H1 (cell line): ENCODE measurements at regions not wholly inside any gene's neighbourhood (a gene's known extent, or its start where the extent isn't known, plus 50 kb on each side); places are given as distances from the start of the nearest gene placed in this dataset.

ENCODE experiments used
- EGR1 ChIP-seq: IDR thresholded peaks from 2 replicates; pipeline ENCODE4 v1.6.1; 2011; ENCODE audit warnings: low read depth, low read length, borderline replicate concordance
- GTF2F1 ChIP-seq: IDR thresholded peaks from 2 replicates; pipeline ENCODE4 v1.6.1; 2012; ENCODE audit warnings: low read depth, low read length, improper control_type of control experiment, borderline replicate concordance
- POLR2AphosphoS5 ChIP-seq: IDR thresholded peaks from 2 replicates; pipeline ENCODE4 v1.6.1; 2011; ENCODE audit warnings: low read depth, low read length
- SIRT6 ChIP-seq: IDR thresholded peaks from one replicate; pipeline ENCODE4 v1.7.1; 2012; ENCODE audit warnings: low read length, inconsistent platforms
- SP2 ChIP-seq: IDR thresholded peaks from 2 replicates; pipeline ENCODE4 v1.6.1; 2012; ENCODE audit warnings: mild to moderate bottlenecking, low read length, inconsistent platforms
- YY1 ChIP-seq: IDR thresholded peaks from 2 replicates; pipeline ENCODE4 v1.6.1; 2011; ENCODE audit warnings: low read depth, mild to moderate bottlenecking, low read length
- ZNF274 ChIP-seq: IDR thresholded peaks from 2 replicates; pipeline ENCODE4 v1.7.0; 2012; ENCODE audit warnings: low read length, borderline replicate concordance; ENCODE audit errors: extremely low read depth

DNA sequence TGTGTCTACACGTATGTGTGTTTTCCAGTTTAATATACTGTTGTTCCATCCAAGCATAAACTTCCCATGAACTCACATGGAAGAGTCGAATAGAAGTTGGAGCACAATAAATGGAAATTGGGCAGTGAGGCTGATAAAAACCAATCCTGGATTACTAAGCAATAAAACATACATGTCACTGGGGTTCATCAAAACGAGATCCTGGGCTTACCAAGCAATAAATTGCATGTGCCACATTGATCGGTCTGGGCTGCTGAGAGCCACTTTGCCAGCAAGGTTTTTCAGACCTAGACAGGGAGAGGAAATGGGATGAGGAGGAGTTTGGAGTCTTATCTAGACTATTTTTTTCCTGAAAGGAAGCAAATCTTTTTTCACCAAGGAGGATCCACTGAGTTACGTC lies 322.3 kb upstream of the C16orf82 start (continued):
- TF ChIP-seq SP2 (no peak), POLR2AphosphoS5 (no peak), ZNF274 (no peak), EGR1 (no peak), GTF2F1 (no peak), SIRT6 (no peak), YY1 (no peak)
